HEK293T (cell line): ENCODE measurements at regions not wholly inside any gene's neighbourhood (a gene's known extent, or its start where the extent isn't known, plus 50 kb on each side); places are given as distances from the start of the nearest gene placed in this dataset.

Experiments
- CTCF ChIA-PET: fragments of 350-600 bp; formaldehyde crosslinking; extraction: SDS; loops from one replicate; lab custom pipeline; 2021; ENCODE audit warnings: antibody characterized with exemption, inconsistent platforms; lab: Yijun Ruan, JAX
- POLR2A ChIA-PET: fragments of 350-600 bp; formaldehyde crosslinking; extraction: SDS; loops from one replicate; lab custom pipeline; 2020; ENCODE audit warnings: antibody characterized with exemption, inconsistent platforms; lab: Yijun Ruan, JAX
- DNase-seq: peaks from one replicate; pipeline ENCODE4 v3.0.0; 2012; ENCODE audit warnings: mixed read lengths; ENCODE audit errors: extremely low spot score
- ARNT ChIP-seq: fragments of 450-650 bp; IDR thresholded peaks from 2 replicates; pipeline ENCODE4 v1.6.1; 2017; ENCODE audit warnings: mild to moderate bottlenecking
- BHLHE40 ChIP-seq: fragments of 450-650 bp; IDR thresholded peaks from 2 replicates; pipeline ENCODE4 v1.6.1; 2016; ENCODE audit warnings: mild to moderate bottlenecking, moderate library complexity, borderline replicate concordance
- CTBP1 ChIP-seq: fragments of 450-650 bp; IDR thresholded peaks from 2 replicates; pipeline ENCODE4 v1.6.1; 2016; ENCODE audit warnings: borderline replicate concordance
- ELF4 ChIP-seq: fragments of 450-650 bp; IDR thresholded peaks from 2 replicates; pipeline ENCODE4 v1.6.1; 2017; ENCODE audit warnings: antibody characterized with exemption
- FOXA1 ChIP-seq: fragments of 450-650 bp; IDR thresholded peaks from 2 replicates; pipeline ENCODE4 v1.6.1; 2016; ENCODE audit warnings: mild to moderate bottlenecking
- FOXK2 ChIP-seq: fragments of 450-650 bp; IDR thresholded peaks from 2 replicates; pipeline ENCODE4 v1.6.1; 2016; ENCODE audit warnings: mild to moderate bottlenecking
- FOXM1 ChIP-seq: fragments of 450-650 bp; IDR thresholded peaks from 2 replicates; pipeline ENCODE4 v1.6.1; 2017; ENCODE audit warnings: mild to moderate bottlenecking, borderline replicate concordance
- HDGF ChIP-seq: fragments of 450-650 bp; IDR thresholded peaks from 2 replicates; pipeline ENCODE4 v1.6.1; 2017; ENCODE audit warnings: antibody characterized with exemption, borderline replicate concordance
- L3MBTL2 ChIP-seq: fragments of 450-650 bp; conservative IDR thresholded peaks from 2 replicates; pipeline ENCODE4 v1.6.1; 2016; ENCODE audit warnings: mild to moderate bottlenecking
- LEF1 ChIP-seq: fragments of 450-650 bp; IDR thresholded peaks from 2 replicates; pipeline ENCODE4 v1.6.1; 2017; ENCODE audit warnings: mild to moderate bottlenecking, borderline replicate concordance
- NFRKB ChIP-seq: fragments of 450-650 bp; IDR thresholded peaks from 2 replicates; pipeline ENCODE4 v1.6.1; 2016; ENCODE audit warnings: mild to moderate bottlenecking, moderate library complexity
- SP1 ChIP-seq: fragments of 450-650 bp; IDR thresholded peaks from 2 replicates; pipeline ENCODE4 v1.6.1; 2017
- SUZ12 ChIP-seq: fragments of 450-650 bp; IDR thresholded peaks from 2 replicates; pipeline ENCODE4 v1.6.1; 2016; ENCODE audit warnings: mild to moderate bottlenecking
- TARDBP ChIP-seq: fragments of 450-650 bp; IDR thresholded peaks from 2 replicates; pipeline ENCODE4 v1.6.1; 2016
- ZNF384 ChIP-seq: fragments of 450-650 bp; IDR thresholded peaks from 2 replicates; pipeline ENCODE4 v1.6.1; 2016
- TF ChIP-seq, protein P1 (sequence below): fragments of 450-650 bp; IDR thresholded peaks from 2 replicates; pipeline ENCODE4 v1.6.1; 2016

DNA sequence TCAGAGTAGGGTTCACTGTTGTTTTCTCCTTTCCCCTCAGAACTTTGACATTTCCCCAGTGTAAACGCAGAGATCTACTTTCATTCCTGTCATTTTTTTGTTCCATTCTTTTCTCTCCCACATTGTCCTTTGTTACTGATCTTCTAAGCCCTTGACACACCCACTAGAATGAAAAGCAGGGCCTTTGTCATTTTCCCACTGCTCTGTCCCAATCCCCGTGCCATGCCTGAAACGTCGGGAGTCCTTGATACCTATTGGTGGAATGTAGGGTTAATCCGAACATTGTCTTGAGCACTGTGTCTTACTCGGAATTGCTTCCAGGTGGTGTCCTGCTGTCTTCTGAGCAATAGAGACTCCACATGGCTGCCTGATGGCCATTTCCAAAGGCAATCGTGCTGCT, 887.1 kb upstream of the FRG1 start:
- POLR2A ChIA-PET, result no interaction called here

DNA sequence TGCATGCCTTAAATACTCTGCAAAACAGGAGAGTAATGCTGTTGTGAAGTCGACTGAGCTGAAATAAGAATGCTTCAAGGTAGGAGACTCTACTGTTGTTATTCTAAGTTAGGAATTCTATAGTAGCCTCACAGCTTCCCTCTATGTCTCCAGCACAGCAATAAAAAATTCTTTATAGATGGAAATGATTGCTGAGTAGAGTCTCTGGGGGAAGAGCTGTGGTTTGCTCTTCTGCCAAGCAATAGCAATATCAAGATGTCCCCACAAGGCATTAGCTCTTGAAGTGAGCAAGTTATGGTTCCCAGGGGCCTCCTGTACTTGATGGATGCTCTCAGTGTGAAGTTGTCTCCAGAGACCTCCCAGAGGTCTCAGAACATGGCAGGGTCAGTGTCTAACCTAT, 880.6 kb upstream of the FRG1 start:
- CTCF ChIA-PET, result interaction anchor here (0.8 to 1.2 kb wide), 2 partner anchors 27 to 30 kb away, joined by 3 to 6 read pairs; no protein-coding TSS in a partner anchor
- POLR2A ChIA-PET, result no interaction called here
- TF ChIP-seq CTBP1, result no peak
- TF ChIP-seq FOXM1, result no peak
- no peak for TF ChIP-seq FOXK2
- TF ChIP-seq BHLHE40, result no peak
- no peak for TF ChIP-seq ELF4
- TF ChIP-seq HDGF, result no peak
- TF ChIP-seq TARDBP, result no peak
- TF ChIP-seq ARNT, result no peak
- TF ChIP-seq L3MBTL2, result no peak
- TF ChIP-seq, protein P1, sequence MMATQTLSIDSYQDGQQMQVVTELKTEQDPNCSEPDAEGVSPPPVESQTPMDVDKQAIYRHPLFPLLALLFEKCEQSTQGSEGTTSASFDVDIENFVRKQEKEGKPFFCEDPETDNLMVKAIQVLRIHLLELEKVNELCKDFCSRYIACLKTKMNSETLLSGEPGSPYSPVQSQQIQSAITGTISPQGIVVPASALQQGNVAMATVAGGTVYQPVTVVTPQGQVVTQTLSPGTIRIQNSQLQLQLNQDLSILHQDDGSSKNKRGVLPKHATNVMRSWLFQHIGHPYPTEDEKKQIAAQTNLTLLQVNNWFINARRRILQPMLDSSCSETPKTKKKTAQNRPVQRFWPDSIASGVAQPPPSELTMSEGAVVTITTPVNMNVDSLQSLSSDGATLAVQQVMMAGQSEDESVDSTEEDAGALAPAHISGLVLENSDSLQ, result no peak; the same call in 1 of the 2 replicates
- no peak for TF ChIP-seq FOXA1
- no peak for TF ChIP-seq LEF1
- DNase-seq, result no peak

More for the DNA sequence above, 887.1 kb upstream of the FRG1 start:
- no peak for DNase-seq
- TF ChIP-seq LEF1 (no peak), ARNT (no peak), NFRKB (no peak), FOXM1 (no peak), ELF4 (no peak), CTBP1 (no peak)
- CTCF ChIA-PET, result no interaction called here

DNA sequence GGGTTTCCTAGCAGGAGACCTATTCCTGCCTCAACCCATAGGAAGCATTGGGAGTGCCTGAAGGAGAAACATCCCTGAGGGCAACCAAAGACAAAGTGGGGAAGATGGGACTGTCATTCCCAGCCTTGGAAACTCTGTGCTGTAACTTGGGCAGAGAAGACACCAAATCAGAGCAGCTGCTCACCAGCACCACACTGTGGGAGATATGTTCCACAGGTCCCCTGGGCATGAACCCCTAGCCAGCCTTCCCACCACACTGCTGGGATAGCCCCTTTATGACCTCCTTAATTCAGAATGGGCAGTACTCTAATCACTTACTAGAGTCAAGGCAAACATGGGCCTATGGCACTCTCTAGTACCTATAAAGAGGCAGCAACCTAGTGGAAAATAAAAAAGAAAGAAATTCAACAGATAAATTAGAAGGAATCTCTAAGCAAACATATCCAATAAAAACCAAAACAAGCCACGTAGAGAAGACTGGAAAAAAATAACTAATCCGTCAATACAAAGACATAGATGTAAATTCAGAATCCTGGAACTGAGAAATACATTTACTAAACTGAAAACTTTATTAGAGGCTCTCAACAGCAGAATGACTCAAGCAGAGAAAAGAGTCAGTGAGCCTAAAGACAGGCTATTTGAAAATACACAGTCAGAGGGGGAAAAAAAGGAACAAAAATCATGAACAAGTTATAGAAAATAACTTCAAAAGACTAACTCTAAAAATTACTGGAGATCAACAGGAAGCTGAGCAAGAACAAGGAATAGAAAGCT, 878.4 kb upstream of the FRG1 start:
- no peak for DNase-seq
- POLR2A ChIA-PET, result no interaction called here
- CTCF ChIA-PET, result interaction anchor here (0.7 kb wide), 1 partner anchor 12 kb away, joined by 3 read pairs; no protein-coding TSS in a partner anchor
- TF ChIP-seq BHLHE40, result no peak
- no peak for TF ChIP-seq FOXA1
- no peak for TF ChIP-seq NFRKB
- no peak for TF ChIP-seq HDGF

DNA sequence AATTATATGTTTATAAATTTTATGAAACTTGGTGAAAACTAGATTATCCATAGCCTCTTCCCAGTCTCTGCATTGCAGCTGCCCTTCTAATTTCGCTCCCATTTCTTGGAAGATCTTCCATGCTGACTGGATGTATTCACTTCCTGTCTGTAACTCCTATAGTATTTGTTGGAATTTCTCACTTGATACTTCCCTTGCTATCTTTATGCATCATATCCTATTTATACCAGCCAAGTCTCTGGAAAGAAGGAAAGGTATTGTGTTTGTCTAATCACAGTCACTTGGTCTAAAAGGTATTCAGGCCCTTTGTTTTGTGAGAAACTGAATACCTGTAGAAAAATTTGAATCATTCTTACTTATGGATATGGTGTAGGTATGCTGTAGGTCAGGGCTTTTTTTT, 870.9 kb upstream of the FRG1 start:
- ChIA-PET CTCF (no interaction called here), POLR2A (no interaction called here)
- TF ChIP-seq TARDBP (no peak), NFRKB (no peak), FOXA1 (no peak)
- TF ChIP-seq, protein P1, result no peak
- no peak for DNase-seq

DNA sequence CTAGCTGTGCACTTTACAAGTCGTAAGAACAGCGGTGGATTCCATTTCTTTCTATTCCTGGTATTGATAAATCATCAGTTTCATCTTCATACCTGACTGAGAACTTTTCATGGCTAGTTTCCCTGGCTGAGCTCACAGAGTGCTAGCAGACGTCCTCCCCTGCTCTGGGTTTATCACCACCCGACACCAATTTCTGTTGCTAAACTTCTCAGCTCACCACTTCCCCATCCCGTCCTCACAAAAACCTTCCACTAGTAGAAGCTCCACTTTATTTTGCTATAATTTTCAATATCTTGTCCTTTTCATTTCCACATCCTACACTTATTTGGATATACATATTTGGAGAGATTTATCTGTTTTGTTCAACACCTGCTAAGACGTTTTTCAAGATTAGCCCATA, 869.4 kb upstream of the FRG1 start:
- ChIA-PET CTCF (interaction anchor here (0.8 to 0.9 kb wide), 2 partner anchors 13 to 19 kb away, joined by 3 to 4 read pairs; no protein-coding TSS in a partner anchor), POLR2A (no interaction called here)
- no peak for DNase-seq
- TF ChIP-seq SP1 (no peak), NFRKB (no peak), HDGF (no peak), SUZ12 (no peak), CTBP1 (no peak), LEF1 (no peak)

DNA sequence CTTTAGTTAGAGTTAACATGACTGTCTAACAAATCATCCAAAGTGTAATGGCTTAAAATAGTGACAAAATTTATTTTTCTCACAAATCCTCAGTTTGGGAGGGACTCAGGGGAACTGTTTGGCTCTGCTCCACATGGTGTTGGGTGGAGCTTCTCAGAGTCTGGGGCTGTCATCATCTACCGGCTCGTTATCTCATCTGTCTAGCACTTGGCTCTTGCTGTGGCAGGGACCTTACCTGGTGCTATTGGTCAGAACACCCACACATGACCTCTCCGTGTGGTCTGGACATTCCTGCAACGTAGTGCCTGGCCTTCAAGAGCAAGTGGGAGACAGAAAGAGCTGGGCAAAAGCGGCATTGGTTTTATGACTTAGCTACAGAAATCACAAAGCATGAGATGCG, 866.9 kb upstream of the FRG1 start:
- ChIA-PET POLR2A (no interaction called here), CTCF (interaction anchor here (0.6 kb wide), 2 partner anchors 12 to 16 kb away, joined by 3 read pairs; no protein-coding TSS in a partner anchor)
- TF ChIP-seq LEF1 (no peak), CTBP1 (no peak), ELF4 (no peak), SP1 (no peak), TARDBP (no peak), FOXM1 (no peak), ZNF384 (no peak)
- no peak for DNase-seq

DNA sequence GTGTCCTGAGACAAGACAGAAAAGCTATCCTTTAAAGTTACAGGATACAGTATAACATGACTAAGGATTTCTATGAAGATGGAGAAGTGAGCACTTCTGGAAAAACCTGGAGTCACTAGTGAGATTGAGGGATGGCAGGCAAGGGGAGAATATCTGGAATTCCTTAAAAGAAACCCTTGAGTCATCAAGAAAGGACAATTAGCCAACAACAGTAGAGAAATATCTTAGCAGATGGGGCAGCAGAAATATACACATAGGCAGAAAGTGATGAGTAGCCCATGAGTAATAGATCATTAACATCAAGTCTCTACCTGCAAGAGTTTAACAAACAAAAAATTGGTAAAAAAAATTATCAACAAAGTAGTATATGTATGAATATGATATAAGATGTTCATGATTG, 858.8 kb upstream of the FRG1 start:
- ChIA-PET CTCF (no interaction called here), POLR2A (no interaction called here)
- no peak for TF ChIP-seq ARNT
- DNase-seq, result no peak

DNA sequence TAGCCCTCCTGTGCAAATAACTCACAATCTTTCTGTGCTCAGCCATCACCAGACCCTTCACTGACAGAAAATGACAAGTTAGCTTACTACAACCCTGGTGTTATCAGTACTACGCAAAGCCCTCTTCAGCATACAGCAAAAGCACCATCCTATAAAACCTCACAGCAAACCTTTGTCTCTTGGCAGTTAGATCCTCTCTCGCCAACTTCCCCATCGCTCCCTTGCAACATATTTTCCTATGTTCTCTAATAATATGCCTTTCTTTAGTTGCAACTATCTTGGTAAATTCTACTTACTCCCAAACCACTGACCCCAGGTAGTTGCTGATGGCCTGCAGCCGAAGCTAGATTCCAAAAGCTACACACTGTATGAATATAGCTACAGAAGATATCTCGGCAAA, 856.9 kb upstream of the FRG1 start:
- no peak for DNase-seq
- CTCF ChIA-PET, result interaction anchor here (1.1 kb wide), 2 partner anchors 13 to 23 kb away, joined by 3 read pairs; no protein-coding TSS in a partner anchor
- TF ChIP-seq BHLHE40 (no peak), FOXA1 (no peak), ZNF384 (no peak), HDGF (no peak), SUZ12 (no peak), NFRKB (no peak), FOXK2 (no peak), SP1 (no peak), L3MBTL2 (no peak), ELF4 (no peak)
- POLR2A ChIA-PET, result no interaction called here
